ENCODE measurements at regions not wholly inside any gene's neighbourhood (a gene's known extent, or its start where the extent isn't known, plus 50 kb on each side); places are given as distances from the start of the nearest gene placed in this dataset.
"Not testable (repeated sequence)": the region's sequence is repeated elsewhere in the genome, so short reads cannot be mapped to it uniquely, and the experiment has no call there.

DNA sequence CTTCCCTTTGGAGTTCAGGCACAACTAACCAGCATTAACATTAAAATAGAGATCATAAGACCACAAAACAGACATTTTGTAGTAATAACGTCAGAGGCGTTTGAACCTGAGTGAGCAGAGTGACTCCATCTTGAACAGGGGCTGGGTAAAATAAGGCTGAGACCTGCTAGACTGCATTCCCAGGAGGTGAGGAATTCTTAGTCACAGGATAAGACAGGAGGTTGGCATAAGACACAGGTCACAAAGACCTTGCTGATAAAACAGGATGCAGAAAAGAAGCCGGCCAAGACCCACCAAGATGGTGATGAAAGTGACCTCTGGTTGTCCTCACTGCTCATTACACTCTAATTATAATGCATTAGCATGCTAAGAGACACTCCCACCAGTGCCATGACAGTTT lies 493.2 kb upstream of the AUTS2 start:
- Histone ChIP-seq H3K36me3 (no peaks in the 10 kb centered on the region), H3K9me3 (no peaks in the 10 kb centered on the region), H3K4me3 (no peak overlapping the region), H3K27me3 (no peaks in the 10 kb centered on the region), H3K27ac (no peak overlapping the region), H3K4me1 (no peaks in the 10 kb centered on the region)
- intact Hi-C loops (cut with DNase I), result no loop called here
- TF ChIP-seq, protein P1, sequence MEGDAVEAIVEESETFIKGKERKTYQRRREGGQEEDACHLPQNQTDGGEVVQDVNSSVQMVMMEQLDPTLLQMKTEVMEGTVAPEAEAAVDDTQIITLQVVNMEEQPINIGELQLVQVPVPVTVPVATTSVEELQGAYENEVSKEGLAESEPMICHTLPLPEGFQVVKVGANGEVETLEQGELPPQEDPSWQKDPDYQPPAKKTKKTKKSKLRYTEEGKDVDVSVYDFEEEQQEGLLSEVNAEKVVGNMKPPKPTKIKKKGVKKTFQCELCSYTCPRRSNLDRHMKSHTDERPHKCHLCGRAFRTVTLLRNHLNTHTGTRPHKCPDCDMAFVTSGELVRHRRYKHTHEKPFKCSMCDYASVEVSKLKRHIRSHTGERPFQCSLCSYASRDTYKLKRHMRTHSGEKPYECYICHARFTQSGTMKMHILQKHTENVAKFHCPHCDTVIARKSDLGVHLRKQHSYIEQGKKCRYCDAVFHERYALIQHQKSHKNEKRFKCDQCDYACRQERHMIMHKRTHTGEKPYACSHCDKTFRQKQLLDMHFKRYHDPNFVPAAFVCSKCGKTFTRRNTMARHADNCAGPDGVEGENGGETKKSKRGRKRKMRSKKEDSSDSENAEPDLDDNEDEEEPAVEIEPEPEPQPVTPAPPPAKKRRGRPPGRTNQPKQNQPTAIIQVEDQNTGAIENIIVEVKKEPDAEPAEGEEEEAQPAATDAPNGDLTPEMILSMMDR (IDR thresholded peaks at IDR 0.05), result no peak
- DNase-seq (ENCODE audit: low spot score in 2 of 2), result no peak

DNA sequence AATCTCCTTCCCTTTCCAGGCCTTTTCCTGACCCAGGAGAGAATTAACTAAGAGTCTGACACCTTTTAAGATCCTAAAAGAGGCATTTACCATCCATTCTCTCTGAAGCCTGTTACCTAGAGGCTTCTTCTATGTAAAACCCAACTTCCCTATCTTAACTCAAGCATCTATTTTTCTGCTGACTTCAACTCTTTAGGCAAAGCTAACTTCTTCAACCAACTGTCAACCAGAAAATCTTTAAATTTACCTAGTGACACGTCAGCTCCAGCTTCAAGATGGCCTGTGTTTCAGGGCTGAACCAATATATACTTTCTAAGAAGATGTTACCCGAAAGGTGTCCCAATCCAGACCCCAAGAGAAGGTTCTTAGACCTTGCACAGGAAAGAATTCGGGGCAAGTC lies 492.3 kb upstream of the AUTS2 start:
- H3K4me3 ChIP-seq, result no peak overlapping the region
- H3K9me3 ChIP-seq, result no peaks in the 10 kb centered on the region
- H3K36me3 ChIP-seq, result no peaks in the 10 kb centered on the region
- H3K4me1 ChIP-seq, result no peaks in the 10 kb centered on the region
- no peak for DNase-seq (ENCODE audit: low spot score in 2 of 2)
- no peaks in the 10 kb centered on the region for H3K27me3 ChIP-seq
- intact Hi-C loops (cut with DNase I), result no loop called here
- H3K27ac ChIP-seq, result no peak overlapping the region
- TF ChIP-seq, protein P1 (IDR thresholded peaks at IDR 0.05), result no peak

DNA sequence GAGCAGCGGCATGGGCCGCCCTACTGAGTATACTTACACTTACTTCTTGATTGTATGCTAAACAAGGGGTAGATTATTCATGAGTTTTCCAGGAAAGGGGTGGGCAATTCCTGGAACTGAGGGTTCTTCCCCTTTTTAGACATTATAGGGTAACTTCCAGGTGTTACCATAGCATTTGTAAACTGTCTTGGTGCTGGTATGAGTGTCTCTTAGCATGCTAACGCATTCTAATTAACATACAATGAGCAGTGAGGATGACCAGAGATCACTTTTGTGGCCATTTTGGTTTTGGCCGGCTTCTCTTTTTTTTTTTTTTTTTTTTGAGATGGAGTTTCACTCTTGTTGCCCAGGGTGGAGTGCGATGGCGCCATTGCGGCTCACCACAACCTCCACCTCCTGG lies 491.8 kb upstream of the AUTS2 start:
- H3K36me3 ChIP-seq; DNase-seq (ENCODE audit: low spot score in 2 of 2); H3K27ac ChIP-seq; H3K4me3 ChIP-seq; H3K4me1 ChIP-seq; H3K9me3 ChIP-seq; intact Hi-C loops (cut with DNase I); H3K27me3 ChIP-seq: not testable (repeated sequence)

DNA sequence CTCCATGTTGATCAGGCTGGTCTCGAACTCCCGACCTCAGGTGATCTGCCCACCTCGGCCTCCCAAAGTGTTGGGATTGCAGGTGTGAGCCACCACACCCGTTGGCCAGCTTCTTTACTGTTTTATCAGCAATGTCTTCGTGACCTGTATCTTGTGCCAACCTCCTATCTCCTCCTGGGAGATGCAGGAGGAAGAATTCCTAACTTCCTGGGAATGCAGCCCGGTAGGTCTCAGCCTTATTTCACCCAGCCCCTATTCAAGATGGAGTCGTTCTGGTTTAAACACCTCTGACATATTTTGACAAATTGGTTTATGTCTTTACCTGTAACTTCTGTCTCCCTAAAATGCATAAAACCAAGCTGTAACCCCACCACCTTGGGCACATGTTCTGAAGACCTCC lies 491.3 kb upstream of the AUTS2 start:
- H3K27ac ChIP-seq; H3K9me3 ChIP-seq; DNase-seq (ENCODE audit: low spot score in 2 of 2); H3K36me3 ChIP-seq; H3K4me1 ChIP-seq; H3K27me3 ChIP-seq; intact Hi-C loops (cut with DNase I); H3K4me3 ChIP-seq: not testable (repeated sequence)

DNA sequence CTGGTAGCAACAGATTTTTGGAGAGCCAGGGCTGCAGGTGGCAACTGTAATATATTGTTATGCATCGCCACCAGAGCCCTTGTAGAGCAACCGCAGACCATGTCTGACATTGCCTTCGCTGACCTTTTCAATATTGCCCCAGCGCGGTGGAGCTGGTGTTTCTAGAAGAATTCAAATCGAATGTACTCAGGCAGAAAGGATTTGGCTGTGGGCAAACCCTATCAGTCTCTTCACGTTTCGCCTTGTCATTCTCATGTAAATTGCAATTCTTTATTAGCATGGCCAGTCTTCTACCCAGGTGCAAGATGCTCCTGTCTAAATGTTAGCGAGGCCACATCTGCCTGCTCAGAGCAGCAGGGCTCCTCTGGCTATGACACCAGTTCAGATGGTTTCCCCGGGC lies 490.2 kb upstream of the AUTS2 start:
- no peak overlapping the region for H3K27ac ChIP-seq
- H3K36me3 ChIP-seq, result no peaks in the 10 kb centered on the region
- intact Hi-C loops (cut with DNase I), result no loop called here
- no peak overlapping the region for H3K4me3 ChIP-seq
- TF ChIP-seq, protein P1 (IDR thresholded peaks at IDR 0.05), result no peak
- no peaks in the 10 kb centered on the region for H3K9me3 ChIP-seq
- H3K4me1 ChIP-seq, result no peaks in the 10 kb centered on the region
- no peaks in the 10 kb centered on the region for H3K27me3 ChIP-seq
- no peak for DNase-seq (ENCODE audit: low spot score in 2 of 2)

DNA sequence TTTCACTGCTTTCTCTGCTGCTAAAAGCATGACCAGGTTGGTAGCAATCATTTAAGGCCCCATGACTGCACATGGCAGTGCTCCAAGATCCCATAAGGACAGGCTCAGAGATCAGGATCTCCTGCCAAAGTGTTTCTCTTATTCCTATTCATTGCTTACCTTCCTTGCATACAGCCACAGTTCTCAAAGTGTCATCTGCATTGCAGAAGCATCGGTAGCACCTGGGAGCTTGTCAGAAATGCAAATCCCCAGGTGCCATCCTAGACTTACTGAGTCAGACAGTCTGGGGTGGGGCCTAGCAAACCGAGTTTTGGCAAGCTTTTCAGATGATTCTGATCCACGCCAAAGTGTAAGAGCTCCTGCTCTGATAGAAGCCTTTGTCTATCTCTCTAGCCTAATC lies 489.0 kb upstream of the AUTS2 start:
- DNase-seq (ENCODE audit: low spot score in 2 of 2), result no peak
- Histone ChIP-seq H3K27ac (no peak overlapping the region), H3K36me3 (no peaks in the 10 kb centered on the region), H3K9me3 (no peaks in the 10 kb centered on the region), H3K27me3 (no peaks in the 10 kb centered on the region), H3K4me1 (no peaks in the 10 kb centered on the region), H3K4me3 (no peak overlapping the region)
- intact Hi-C loops (cut with DNase I), result no loop called here
- TF ChIP-seq, protein P1 (IDR thresholded peaks at IDR 0.05), result no peak

DNA sequence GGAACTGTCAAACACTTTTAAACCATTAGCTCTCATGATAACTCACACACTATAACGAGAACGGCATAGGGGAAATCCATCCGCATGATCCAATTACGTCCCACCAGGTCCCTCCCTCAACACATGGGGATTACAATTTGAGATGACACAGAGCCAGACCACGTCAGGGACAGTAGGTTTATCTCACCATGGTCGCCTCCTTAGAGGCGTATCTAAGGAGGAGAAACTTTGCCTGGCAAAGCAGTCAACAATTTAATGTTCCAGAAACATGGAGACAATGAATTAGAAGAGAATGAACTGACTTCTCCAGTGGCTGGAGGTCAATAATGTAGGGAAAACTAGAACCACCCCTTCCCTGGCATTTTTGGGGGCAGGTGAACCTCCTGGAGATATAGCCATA lies 488.4 kb upstream of the AUTS2 start:
- H3K9me3 ChIP-seq, result no peaks in the 10 kb centered on the region
- no peak overlapping the region for H3K27ac ChIP-seq
- DNase-seq (ENCODE audit: low spot score in 2 of 2), result no peak
- H3K4me1 ChIP-seq, result no peaks in the 10 kb centered on the region
- H3K4me3 ChIP-seq, result no peak overlapping the region
- H3K36me3 ChIP-seq, result no peaks in the 10 kb centered on the region
- H3K27me3 ChIP-seq, result no peaks in the 10 kb centered on the region
- TF ChIP-seq, protein P1 (IDR thresholded peaks at IDR 0.05), result no peak
- intact Hi-C loops (cut with DNase I), result no loop called here
